Motor neuron (in vitro differentiated cells): ENCODE measurements at regions not wholly inside any gene's neighbourhood (a gene's known extent, or its start where the extent isn't known, plus 50 kb on each side); places are given as distances from the start of the nearest gene placed in this dataset.
"Not testable (repeated sequence)": the region's sequence is repeated elsewhere in the genome, so short reads cannot be mapped to it uniquely, and the experiment has no call there.

ENCODE experiments used
- ATAC-seq, 8 experiments: fragments of 200-7000 bp; cut with Tn5 transposase; replicated peaks in 6 of 8; 2 replicates each; pipeline ENCODE4 v1.8.0; 2021; ENCODE audit warnings: mild to moderate bottlenecking in 8 of 8, moderate library complexity in 8 of 8
- H3K27ac ChIP-seq, 2 donors: fragments of 250-450 bp; sonication (Bioruptor Pico); 2 replicates each; pipeline ENCODE4 v1.9.0; 2021; ENCODE audit warnings: antibody characterized with exemption in 2 of 2, mild to moderate bottlenecking in 2 of 2, moderate library complexity in 1 of 2
- H3K4me1 ChIP-seq, 2 donors: fragments of 250-450 bp; sonication (Bioruptor Pico); replicated peaks in 1 of 2; 2 replicates each; pipeline ENCODE4 v1.6.1; 2021; ENCODE audit warnings: antibody characterized with exemption in 2 of 2, mild to moderate bottlenecking in 2 of 2, moderate library complexity in 1 of 2
- H3K4me3 ChIP-seq, 5 donors: fragments of 250-450 bp; sonication (Bioruptor Pico); 2 replicates each; pipeline ENCODE4 v1.9.0; 2021; ENCODE audit warnings: antibody characterized with exemption in 5 of 5, mild to moderate bottlenecking in 5 of 5, moderate library complexity in 4 of 5
- WGBS, 10 experiments: fragments of 450-650 bp; shearing (Covaris generic); methylation state at CpG; one replicate each; pipeline ENCODE4 v1.0.0; 2022; 5-methylcytosine and 5-hydroxymethylcytosine counted together
- in situ Hi-C, 9 experiments: fragments of 400-800 bp; cut with MboI; loops; one replicate each; pipeline ENCODE4 v1.15.0; 2021; ENCODE audit warnings: low sequenced_read_pairs in 9 of 9, low pct_unique_long_range_greater_than_20kb in 2 of 9; ENCODE audit not compliant: unreplicated experiment in 9 of 9

GRCh38 chr6:81262656-81263055 is 489.8 kb downstream of the TENT5A start:
- in situ Hi-C loops: loop anchor here in 1 of 9 experiments (25.0 kb wide), 1 partner anchor 475 kb away; no protein-coding TSS in a partner anchor
- no peak for ATAC-seq
- 77 to 100% (median 95%) methylated on average over 1 to 7 of the region's 8 CpGs; no CpG with 5 or more reads in 4 of the 10 experiments for WGBS, 10 experiments
- H3K27ac ChIP-seq: no peak overlapping the region
- no peaks in the 10 kb centered on the region for H3K4me1 ChIP-seq
- H3K4me3 ChIP-seq: no peak overlapping the region

GRCh38 chr6:81256223-81256622 is 496.3 kb downstream of the TENT5A start:
- not testable (repeated sequence) for ATAC-seq, H3K4me1 ChIP-seq, H3K27ac ChIP-seq, H3K4me3 ChIP-seq
- in situ Hi-C loops: loop anchor here in 1 of 9 experiments (25.0 kb wide), 1 partner anchor 481 kb away; no protein-coding TSS in a partner anchor
- 30 to 100% (median 85%) methylated on average over 1 to 6 of the region's 6 CpGs; no CpG with 5 or more reads in 1 of the 10 experiments for WGBS, 10 experiments

GRCh38 chr6:81253821-81254220 is 498.7 kb downstream of the TENT5A start:
- Histone ChIP-seq H3K27ac (no peak overlapping the region), H3K4me3 (no peak overlapping the region), H3K4me1 (no peaks in the 10 kb centered on the region)
- no peak for ATAC-seq
- in situ Hi-C loops: loop anchor here in 1 of 9 experiments (25.0 kb wide), 1 partner anchor 483 kb away; no protein-coding TSS in a partner anchor

GRCh38 chr6:81252231-81252630 is 500.2 kb downstream of the TENT5A start:
- no peak overlapping the region for H3K27ac ChIP-seq
- H3K4me3 ChIP-seq: no peak overlapping the region
- no peak for ATAC-seq
- no peaks in the 10 kb centered on the region for H3K4me1 ChIP-seq
- in situ Hi-C loops: loop anchor here in 1 of 9 experiments (25.0 kb wide), 1 partner anchor 485 kb away; no protein-coding TSS in a partner anchor
- WGBS, 10 experiments: 18 to 97% (median 85%) methylated on average over 2 to 4 of the region's 4 CpGs

- no peaks in the 10 kb centered on the region for H3K4me1 ChIP-seq
- in situ Hi-C loops: loop anchor here in 1 of 9 experiments (25.0 kb wide), 1 partner anchor 491 kb away; no protein-coding TSS in a partner anchor
- 13 to 88% (median 73%) methylated on average over 1 to 2 of the region's 2 CpGs for WGBS, 10 experiments
- ATAC-seq: no peak
- no peak overlapping the region for H3K27ac ChIP-seq
- no peak overlapping the region for H3K4me3 ChIP-seq
Measured at GRCh38 chr6:81246200-81246599, 506.3 kb downstream of the TENT5A start.

GRCh38 chr6:81242624-81243023 is 509.9 kb downstream of the TENT5A start:
- 0 to 100% (median 90%) methylated on average over 1 of the region's 1 CpG; no CpG with 5 or more reads in 1 of the 10 experiments for WGBS, 10 experiments
- ATAC-seq: no peak

GRCh38 chr6:81241126-81242041 is 511.1 kb downstream of the TENT5A start:
- ATAC-seq: peak in 2 of 8 experiments; percentile 37 to 42
- 11 to 75% (median 42%) methylated on average over 1 to 5 of the region's 5 CpGs for WGBS, 10 experiments
- Histone ChIP-seq H3K4me3 (no peak overlapping the region), H3K4me1 (no peaks in the 10 kb centered on the region), H3K27ac (no peak overlapping the region)
- in situ Hi-C loops: loop anchor here in 1 of 9 experiments (25.0 kb wide), 1 partner anchor 496 kb away; no protein-coding TSS in a partner anchor

More at GRCh38 chr6:81242624-81243023, 509.9 kb downstream of the TENT5A start:
- Histone ChIP-seq H3K27ac (no peak overlapping the region), H3K4me1 (no peaks in the 10 kb centered on the region), H3K4me3 (no peak overlapping the region)
- in situ Hi-C loops: loop anchor here in 1 of 9 experiments (25.0 kb wide), 1 partner anchor 495 kb away; no protein-coding TSS in a partner anchor

GRCh38 chr6:81238390-81238789 is 514.1 kb downstream of the TENT5A start:
- no peak for ATAC-seq
- no peak overlapping the region for H3K4me3 ChIP-seq
- in situ Hi-C loops: loop anchor here in 1 of 9 experiments (25.0 kb wide), 1 partner anchor 499 kb away; no protein-coding TSS in a partner anchor
- H3K27ac ChIP-seq: no peak overlapping the region
- H3K4me1 ChIP-seq: no peaks in the 10 kb centered on the region

- in situ Hi-C loops: loop anchor here in 1 of 9 experiments (25.0 kb wide), 1 partner anchor 500 kb away; no protein-coding TSS in a partner anchor
- no peak overlapping the region for H3K27ac ChIP-seq
- 57 to 100% (median 88%) methylated on average over 1 to 2 of the region's 2 CpGs; no CpG with 5 or more reads in 1 of the 10 experiments for WGBS, 10 experiments
- no peak overlapping the region for H3K4me3 ChIP-seq
- ATAC-seq: no peak
- H3K4me1 ChIP-seq: no peaks in the 10 kb centered on the region
Measured at GRCh38 chr6:81237226-81237625, 515.3 kb downstream of the TENT5A start.

GRCh38 chr6:81235512-81235911 is 517.0 kb downstream of the TENT5A start:
- no peak for ATAC-seq
- in situ Hi-C loops: loop anchor here in 1 of 9 experiments (25.0 kb wide), 1 partner anchor 502 kb away; no protein-coding TSS in a partner anchor
- no peaks in the 10 kb centered on the region for H3K4me1 ChIP-seq
- no peak overlapping the region for H3K4me3 ChIP-seq
- WGBS, 10 experiments: 53 to 100% (median 88%) methylated on average over 1 to 2 of the region's 2 CpGs
- no peak overlapping the region for H3K27ac ChIP-seq

GRCh38 chr6:81233990-81234389 is 518.5 kb downstream of the TENT5A start:
- 29 to 92% (median 63%) methylated on average over 1 of the region's 1 CpG; no CpG with 5 or more reads in 3 of the 10 experiments for whole genome bisulfite sequencing, 10 experiments
- no peak overlapping the region for H3K4me3 ChIP-seq

GRCh38 chr6:81228912-81229555 is 523.4 kb downstream of the TENT5A start:
- ATAC-seq: peak in 3 of 8 experiments; percentile 74 to 88 (median 82)
- Histone ChIP-seq H3K4me1 (no peaks in the 10 kb centered on the region), H3K4me3 (no peak overlapping the region), H3K27ac (no peak overlapping the region)
- in situ Hi-C loops: loop anchor here in 1 of 9 experiments (25.0 kb wide), 1 partner anchor 508 kb away; no protein-coding TSS in a partner anchor
- WGBS, 10 experiments: 0 to 88% (median 5%) methylated on average over 1 to 2 of the region's 2 CpGs; no CpG with 5 or more reads in 3 of the 10 experiments

More at GRCh38 chr6:81233990-81234389, 518.5 kb downstream of the TENT5A start:
- no peak for ATAC-seq
- no peak overlapping the region for H3K27ac ChIP-seq
- no peaks in the 10 kb centered on the region for H3K4me1 ChIP-seq
- in situ Hi-C loops: loop anchor here in 1 of 9 experiments (25.0 kb wide), 1 partner anchor 503 kb away; no protein-coding TSS in a partner anchor
